Effector memory CD8-positive, alpha-beta T cell (primary cell): ENCODE measurements at regions not wholly inside any gene's neighbourhood (a gene's known extent, or its start where the extent isn't known, plus 50 kb on each side); places are given as distances from the start of the nearest gene placed in this dataset.
A peak's percentile ranks its signal among the peaks of the same experiment; 100 is the strongest.
"Not testable (repeated sequence)": the region's sequence is repeated elsewhere in the genome, so short reads cannot be mapped to it uniquely, and the experiment has no call there.

Experiments used
- ATAC-seq: fragments of 150-1000 bp; cut with Tn5 transposase; replicated peaks from 2 replicates; pipeline ENCODE4 v1.10.0; 2021; ENCODE audit warnings: mild to moderate bottlenecking, moderate library complexity
- DNase-seq, 3 experiments: peaks; one replicate each; pipeline ENCODE4 v3.0.0; 2021
- H3K27ac Mint-ChIP-seq, 2 donors: one replicate each; pipeline ENCODE4 v1.8.0; 2022; ENCODE audit warnings: mild to moderate bottlenecking in 2 of 2, mixed read lengths in 2 of 2, moderate library complexity in 2 of 2
- H3K27me3 Mint-ChIP-seq, 2 donors: one replicate each; pipeline ENCODE4 v1.8.0; 2022; ENCODE audit warnings: mixed read lengths in 2 of 2
- H3K36me3 Mint-ChIP-seq: one replicate; pipeline ENCODE4 v1.8.0; 2022; ENCODE audit warnings: mild to moderate bottlenecking, moderate library complexity, mixed read lengths; ENCODE audit not compliant: insufficient read depth
- H3K4me1 Mint-ChIP-seq, 2 donors: one replicate each; pipeline ENCODE4 v1.8.0; 2022; ENCODE audit warnings: low read depth in 2 of 2, mixed read lengths in 2 of 2
- H3K4me3 Mint-ChIP-seq, 2 donors: one replicate each; pipeline ENCODE4 v1.8.0; 2022; ENCODE audit warnings: mild to moderate bottlenecking in 2 of 2, mixed read lengths in 2 of 2, moderate library complexity in 2 of 2
- H3K9me3 Mint-ChIP-seq, 2 donors: one replicate each; pipeline ENCODE4 v1.8.0; 2022; ENCODE audit warnings: mixed read lengths in 2 of 2

- no peaks in the 10 kb centered on the region for H3K36me3 Mint-ChIP-seq
- DNase-seq = no peak
- peaks cover 0 to 1% of the 10 kb centered on the region in 2 donors for H3K9me3 Mint-ChIP-seq
- ATAC-seq = no peak
- peaks cover 5 to 9% of the 10 kb centered on the region in 2 donors for H3K4me1 Mint-ChIP-seq
- H3K27ac Mint-ChIP-seq = no peak overlapping the region
- H3K27me3 Mint-ChIP-seq = peaks cover 0 to 6% of the 10 kb centered on the region in 2 donors
- no peak overlapping the region for H3K4me3 Mint-ChIP-seq
These were observed 325.5 kb downstream of the SFMBT2 start for GRCh38 chr10:7085147-7085912.

- ATAC-seq = no peak
- DNase-seq = no peak
- H3K4me3 Mint-ChIP-seq = no peak overlapping the region
- peaks cover 0 to 1% of the 10 kb centered on the region in 2 donors for H3K9me3 Mint-ChIP-seq
- no peaks in the 10 kb centered on the region for H3K36me3 Mint-ChIP-seq
- H3K27me3 Mint-ChIP-seq = peaks cover 0 to 6% of the 10 kb centered on the region in 2 donors
- no peak overlapping the region for H3K27ac Mint-ChIP-seq
- H3K4me1 Mint-ChIP-seq = peaks cover 3 to 5% of the 10 kb centered on the region in 2 donors
These were observed 326.4 kb downstream of the SFMBT2 start for GRCh38 chr10:7084280-7085005.

DNA sequence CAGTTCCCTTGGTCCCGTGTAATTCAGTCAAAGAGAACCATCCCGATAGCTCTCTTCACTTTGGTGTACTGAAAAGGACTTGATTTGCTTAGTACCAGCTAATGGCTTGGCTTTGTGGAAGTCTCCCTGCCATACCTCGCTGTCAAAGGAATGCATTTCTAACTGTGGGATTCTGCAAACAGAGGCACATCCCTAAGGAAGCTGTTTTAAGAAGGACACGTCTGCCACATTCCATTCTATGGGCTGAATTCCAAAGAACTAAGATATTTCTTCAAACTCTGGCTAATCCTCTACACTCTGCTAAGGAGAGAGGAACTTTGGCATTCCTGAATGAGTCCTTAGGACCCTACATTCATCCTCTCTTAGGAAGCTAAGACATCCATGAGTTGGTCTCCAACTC is 327.9 kb downstream of the SFMBT2 start:
- peaks cover 0 to 6% of the 10 kb centered on the region in 2 donors for H3K27me3 Mint-ChIP-seq
- H3K36me3 Mint-ChIP-seq = no peaks in the 10 kb centered on the region
- H3K27ac Mint-ChIP-seq = no peak overlapping the region
- peaks cover 0 to 3% of the 10 kb centered on the region in 2 donors for H3K4me1 Mint-ChIP-seq
- no peak overlapping the region for H3K4me3 Mint-ChIP-seq
- no peak for ATAC-seq
- no peaks in the 10 kb centered on the region for H3K9me3 Mint-ChIP-seq
- no peak for DNase-seq

DNA sequence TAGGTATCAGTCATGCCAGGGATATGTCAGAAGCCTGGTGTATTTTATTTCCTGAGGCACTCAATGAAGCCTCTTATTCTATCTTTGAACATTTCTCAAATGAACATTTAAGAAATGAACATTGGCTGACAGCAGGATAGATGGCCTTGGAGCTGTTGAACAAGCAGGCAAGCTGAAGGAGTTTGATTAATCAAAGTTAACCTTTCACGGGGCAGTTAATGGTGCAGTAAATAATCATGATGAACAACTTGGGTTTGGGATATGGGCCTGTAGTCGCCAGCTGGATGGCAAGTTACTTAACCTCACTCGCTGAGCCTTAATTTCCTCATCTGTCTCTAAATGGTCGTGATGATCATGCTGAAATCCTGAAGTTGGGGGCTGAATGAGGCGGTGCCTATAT is 333.0 kb downstream of the SFMBT2 start:
- H3K27ac Mint-ChIP-seq = no peak overlapping the region
- no peak for DNase-seq
- no peaks in the 10 kb centered on the region for H3K9me3 Mint-ChIP-seq
- H3K4me1 Mint-ChIP-seq = peaks cover 0 to 3% of the 10 kb centered on the region in 2 donors
- H3K36me3 Mint-ChIP-seq = no peaks in the 10 kb centered on the region
- H3K4me3 Mint-ChIP-seq = no peak overlapping the region
- no peaks in the 10 kb centered on the region for H3K27me3 Mint-ChIP-seq
- no peak for ATAC-seq

DNA sequence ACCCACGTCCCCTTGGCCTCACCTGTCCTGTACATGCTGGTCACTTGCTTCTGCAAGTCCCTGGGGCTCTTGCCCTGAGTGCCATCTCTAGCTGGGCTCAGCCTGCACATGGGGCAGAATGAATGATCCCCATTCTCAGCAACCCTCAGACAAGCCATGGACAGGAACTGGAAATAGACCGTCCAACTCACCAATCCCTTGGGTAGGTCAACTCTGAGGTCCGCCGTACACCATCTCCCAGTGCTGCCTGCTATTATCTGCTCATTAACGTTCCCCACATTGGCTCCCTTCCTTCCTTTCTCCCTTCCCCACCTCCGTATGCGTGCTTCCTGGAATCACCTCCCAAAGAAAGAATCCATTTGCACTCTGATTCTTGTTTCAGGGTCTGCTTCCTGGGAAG is 335.0 kb downstream of the SFMBT2 start:
- H3K27ac Mint-ChIP-seq = no peak overlapping the region
- H3K9me3 Mint-ChIP-seq = no peaks in the 10 kb centered on the region
- H3K4me1 Mint-ChIP-seq = peaks cover 0 to 3% of the 10 kb centered on the region in 2 donors
- H3K27me3 Mint-ChIP-seq = no peaks in the 10 kb centered on the region
- DNase-seq (no peak), ATAC-seq (no peak)
- H3K4me3 Mint-ChIP-seq = no peak overlapping the region
- H3K36me3 Mint-ChIP-seq = no peaks in the 10 kb centered on the region

DNA sequence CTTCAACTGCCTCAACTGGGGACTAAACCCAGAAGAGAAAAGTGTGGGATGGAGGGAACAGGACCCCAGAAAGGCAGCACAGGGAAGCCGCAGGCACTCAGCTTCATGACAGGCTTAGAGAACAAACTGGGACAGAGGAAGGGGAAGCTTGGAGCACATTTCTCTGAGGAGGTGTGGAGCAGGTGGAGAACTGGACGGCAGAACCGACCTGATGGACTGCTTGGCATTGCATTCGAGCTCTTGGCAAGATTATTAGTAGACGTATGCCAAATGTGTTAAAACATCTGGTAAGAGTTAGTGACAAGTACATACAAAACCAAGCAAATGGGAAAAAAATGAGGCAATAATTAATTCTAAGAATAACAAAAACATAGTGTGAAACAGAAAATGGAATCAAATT is 335.7 kb downstream of the SFMBT2 start:
- H3K4me1 Mint-ChIP-seq = peaks cover 0 to 3% of the 10 kb centered on the region in 2 donors
- no peaks in the 10 kb centered on the region for H3K36me3 Mint-ChIP-seq
- H3K27ac Mint-ChIP-seq = no peak overlapping the region
- H3K9me3 Mint-ChIP-seq = no peaks in the 10 kb centered on the region
- H3K4me3 Mint-ChIP-seq = no peak overlapping the region
- no peaks in the 10 kb centered on the region for H3K27me3 Mint-ChIP-seq
- ATAC-seq (no peak), DNase-seq (no peak)

GRCh38 chr10:7071421-7071820 is 339.4 kb downstream of the SFMBT2 start:
- DNase-seq (no peak), ATAC-seq (peak; percentile 39)
- Mint-ChIP-seq H3K4me3 (no peak overlapping the region), H3K9me3 (no peaks in the 10 kb centered on the region), H3K36me3 (no peaks in the 10 kb centered on the region), H3K4me1 (peaks cover 0 to 3% of the 10 kb centered on the region in 2 donors), H3K27me3 (no peaks in the 10 kb centered on the region), H3K27ac (no peak overlapping the region)

DNA sequence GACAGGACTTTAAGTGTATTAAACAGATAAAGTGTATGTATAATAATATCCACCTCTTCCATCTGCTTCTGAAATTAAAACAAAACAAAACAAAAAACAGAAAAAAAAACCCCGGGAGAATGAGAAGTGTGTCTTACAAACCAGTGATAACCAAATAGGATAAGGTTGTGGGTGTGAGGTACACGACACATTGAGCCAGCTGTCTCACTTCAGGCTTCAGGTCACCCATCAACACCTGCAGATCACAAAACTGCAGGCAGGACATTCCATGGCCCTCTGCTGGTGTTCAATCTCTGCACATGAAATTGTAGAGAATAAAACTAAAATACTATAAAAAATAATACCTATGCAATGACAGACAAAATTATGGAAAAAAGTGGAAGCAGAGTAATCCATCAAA is 339.9 kb downstream of the SFMBT2 start:
- ATAC-seq = peak; percentile 48
- Mint-ChIP-seq H3K4me3 (no peak overlapping the region), H3K4me1 (peaks cover 0 to 2% of the 10 kb centered on the region in 2 donors)

DNA sequence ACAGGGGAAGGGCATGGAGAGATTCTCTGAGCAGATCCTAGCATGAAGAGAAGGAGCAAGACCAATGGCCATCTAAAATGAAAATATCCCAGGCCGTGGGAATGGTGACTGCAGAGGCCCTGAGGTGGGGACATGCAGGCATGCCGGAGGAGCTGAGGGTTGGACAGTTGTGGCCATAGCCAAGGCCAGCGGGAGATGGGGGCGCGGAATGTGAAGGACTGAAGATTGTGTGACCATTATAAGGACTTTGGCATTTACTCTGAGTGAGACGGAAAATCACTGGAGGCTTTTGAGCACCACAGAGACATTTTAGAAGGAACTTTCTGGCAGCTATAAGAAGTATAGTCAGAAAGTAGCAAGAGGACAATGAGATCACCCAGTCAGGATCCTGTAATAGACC is 341.1 kb downstream of the SFMBT2 start:
- no peaks in the 10 kb centered on the region for H3K9me3 Mint-ChIP-seq
- no peak overlapping the region for H3K4me3 Mint-ChIP-seq
- peaks cover 0 to 2% of the 10 kb centered on the region in 2 donors for H3K4me1 Mint-ChIP-seq

More for the DNA sequence above, 339.9 kb downstream of the SFMBT2 start:
- Mint-ChIP-seq H3K27ac (no peak overlapping the region), H3K36me3 (no peaks in the 10 kb centered on the region), H3K27me3 (no peaks in the 10 kb centered on the region), H3K9me3 (no peaks in the 10 kb centered on the region)
- peak in 1 of 3 experiments; percentile 4 for DNase-seq

DNA sequence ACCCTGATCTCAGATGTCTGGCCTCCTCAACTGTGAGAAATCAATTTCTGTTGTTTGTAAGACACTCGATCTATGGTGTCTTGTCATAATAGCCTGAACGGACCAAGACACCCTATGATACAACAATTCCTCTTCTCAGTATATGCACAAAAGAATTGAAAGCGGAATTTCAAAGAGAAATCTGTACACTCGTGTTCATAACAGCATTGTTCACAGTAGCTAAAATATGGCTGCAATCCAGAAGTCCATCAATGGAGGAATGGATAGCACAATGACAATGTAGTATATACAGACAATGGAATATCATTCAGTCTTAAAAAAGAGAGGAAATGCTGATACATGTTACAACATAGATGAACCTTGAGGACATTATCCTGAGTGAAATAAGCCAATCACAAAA is 354.6 kb downstream of the SFMBT2 start:
- Mint-ChIP-seq H3K4me1 (peaks cover 2 to 19% of the 10 kb centered on the region in 2 donors), H3K4me3 (no peak overlapping the region), H3K27ac (no peak overlapping the region), H3K9me3 (no peaks in the 10 kb centered on the region), H3K36me3 (no peaks in the 10 kb centered on the region), H3K27me3 (no peaks in the 10 kb centered on the region)
- ATAC-seq (no peak), DNase-seq (no peak)

More for the DNA sequence above, 341.1 kb downstream of the SFMBT2 start:
- DNase-seq (no peak), ATAC-seq (no peak)
- Mint-ChIP-seq H3K27me3 (no peaks in the 10 kb centered on the region), H3K36me3 (no peaks in the 10 kb centered on the region), H3K27ac (no peak overlapping the region)

DNA sequence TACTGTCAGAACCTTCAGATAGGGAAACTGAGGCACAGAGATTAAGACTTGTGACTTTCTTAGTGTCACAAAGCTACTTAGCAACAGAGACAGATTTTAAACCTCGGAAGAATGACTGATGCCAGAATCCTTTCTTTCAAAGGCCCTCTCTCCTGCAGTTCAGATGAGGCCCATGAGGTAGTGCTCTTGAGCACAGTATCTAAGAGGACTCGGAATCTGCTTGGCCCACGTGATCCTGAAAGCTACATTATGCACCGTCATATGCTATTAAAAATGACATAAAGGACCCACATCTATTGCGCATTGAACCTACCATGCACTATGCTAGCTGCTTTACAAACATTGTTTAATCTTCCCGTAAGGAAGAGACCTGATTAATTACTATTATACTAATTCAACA is 355.9 kb downstream of the SFMBT2 start:
- Mint-ChIP-seq H3K36me3 (no peaks in the 10 kb centered on the region), H3K27ac (peak overlapping the region in 1 of 2 donors; percentile 12)
- no peak for ATAC-seq

GRCh38 chr10:7053195-7053594 is 357.6 kb downstream of the SFMBT2 start:
- Mint-ChIP-seq H3K4me3 (no peak overlapping the region), H3K27me3 (no peaks in the 10 kb centered on the region), H3K9me3 (peaks cover 0 to 3% of the 10 kb centered on the region in 2 donors), H3K27ac (no peak overlapping the region), H3K36me3 (no peaks in the 10 kb centered on the region), H3K4me1 (peaks cover 4 to 19% of the 10 kb centered on the region in 2 donors)
- DNase-seq = no peak
- no peak for ATAC-seq

More for the DNA sequence above, 355.9 kb downstream of the SFMBT2 start:
- no peak for DNase-seq
- H3K9me3 Mint-ChIP-seq = peaks cover 0 to 3% of the 10 kb centered on the region in 2 donors
- no peak overlapping the region for H3K4me3 Mint-ChIP-seq
- H3K27me3 Mint-ChIP-seq = no peaks in the 10 kb centered on the region
- peaks cover 2 to 19% of the 10 kb centered on the region in 2 donors for H3K4me1 Mint-ChIP-seq

DNA sequence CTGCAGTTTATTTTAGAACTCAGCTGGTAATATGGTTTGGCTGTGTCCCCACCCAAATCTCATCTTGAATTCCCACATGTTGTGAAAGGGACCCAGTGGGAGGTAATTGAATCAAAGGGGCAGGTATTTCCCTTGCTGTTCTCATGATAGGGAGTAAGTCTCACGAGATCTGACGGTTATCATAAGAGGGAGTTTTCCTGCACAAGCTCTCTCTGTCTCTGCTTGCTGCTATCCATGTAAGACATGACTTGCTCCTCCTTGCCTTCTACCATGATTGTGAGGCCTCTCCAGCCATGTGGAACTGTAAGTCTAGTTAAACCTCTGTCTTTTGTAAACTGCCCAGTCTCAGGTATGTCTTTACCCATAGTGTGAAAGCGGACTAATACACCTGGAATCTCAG is 360.8 kb downstream of the SFMBT2 start:
- not testable (repeated sequence) for H3K27me3 Mint-ChIP-seq, H3K36me3 Mint-ChIP-seq, DNase-seq, H3K4me3 Mint-ChIP-seq, H3K9me3 Mint-ChIP-seq, H3K27ac Mint-ChIP-seq, ATAC-seq
- peaks cover 25 to 47% of the 10 kb centered on the region in 2 donors for H3K4me1 Mint-ChIP-seq

DNA sequence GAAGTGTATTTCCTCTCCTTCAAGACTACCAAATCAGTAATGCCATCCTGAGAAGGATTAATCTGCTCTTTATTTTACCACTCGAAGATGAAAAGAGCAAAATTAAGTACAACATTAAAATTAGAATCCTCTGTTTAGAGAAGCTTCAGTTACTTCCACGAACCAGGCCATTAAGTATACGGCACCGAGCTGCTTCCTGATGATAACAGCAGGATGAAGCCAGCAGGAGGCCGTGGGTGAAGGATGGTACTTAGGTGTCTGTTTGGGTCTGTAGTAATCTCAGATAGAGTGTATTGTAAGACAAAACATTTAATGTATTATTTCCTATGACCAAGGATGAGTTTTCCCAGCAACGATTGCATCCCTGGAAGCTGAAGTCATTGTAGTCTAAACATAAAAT is 362.8 kb downstream of the SFMBT2 start:
- Mint-ChIP-seq H3K4me3 (no peak overlapping the region), H3K9me3 (peaks cover 0 to 3% of the 10 kb centered on the region in 2 donors), H3K27me3 (no peaks in the 10 kb centered on the region), H3K36me3 (peaks cover 6% of the 10 kb centered on the region), H3K27ac (no peak overlapping the region), H3K4me1 (peaks cover 39 to 56% of the 10 kb centered on the region in 2 donors)
- ATAC-seq (no peak), DNase-seq (no peak)
